ENCODE measurements at regions not wholly inside any gene's neighbourhood (a gene's known extent, or its start where the extent isn't known, plus 50 kb on each side); places are given as distances from the start of the nearest gene placed in this dataset.

GRCh38 chr2:19667085-19667484 is 234.7 kb downstream of the TTC32 start:
- H3K9ac ChIP-seq (ENCODE audit: extremely low read depth, low read length, poor library complexity, severe bottlenecking): no peak overlapping the region
- 91 to 95% methylated on average over 3 of the region's 3 CpGs for WGBS, 2 experiments (ENCODE audit: insufficient coverage in 1 of 2, insufficient read length in 1 of 2)
- Mint-ChIP-seq H3K27ac (no peak overlapping the region), H3K27me3 (ENCODE audit: insufficient read depth) (no peaks in the 10 kb centered on the region), H3K36me3 (ENCODE audit: low read depth) (no peaks in the 10 kb centered on the region), H3K4me3 (no peak overlapping the region), H3K9me3 (no peaks in the 10 kb centered on the region), H3K4me1 (no peaks in the 10 kb centered on the region)
- DNase-seq: no peak
- no peak overlapping the region for H3K4me3 ChIP-seq (ENCODE audit: low read length)
- no peaks in the 10 kb centered on the region for H3K36me3 ChIP-seq (ENCODE audit: control insufficient read depth, insufficient read depth, low read length)
- no peaks in the 10 kb centered on the region for H3K9me3 ChIP-seq (ENCODE audit: control insufficient read depth, low read length)
- H3K4me1 ChIP-seq (ENCODE audit: control insufficient read depth, insufficient read depth, low read length): no peaks in the 10 kb centered on the region
- no peak overlapping the region for H3K27ac ChIP-seq (ENCODE audit: low read depth, low read length)
- peak; percentile 59 for TF ChIP-seq CTCF (conservative IDR thresholded peaks at IDR 0.05)
- H3K27me3 ChIP-seq (ENCODE audit: control insufficient read depth, insufficient read depth, low read length, poor library complexity, severe bottlenecking): no peaks in the 10 kb centered on the region

- H3K27me3 ChIP-seq (ENCODE audit: control insufficient read depth, insufficient read depth, low read length, poor library complexity, severe bottlenecking): no peaks in the 10 kb centered on the region
- Mint-ChIP-seq H3K36me3 (ENCODE audit: low read depth) (no peaks in the 10 kb centered on the region), H3K27me3 (ENCODE audit: insufficient read depth) (no peaks in the 10 kb centered on the region), H3K4me1 (no peaks in the 10 kb centered on the region), H3K4me3 (no peak overlapping the region), H3K9me3 (no peaks in the 10 kb centered on the region), H3K27ac (no peak overlapping the region)
- DNase-seq: peak; percentile 20
- TF ChIP-seq CTCF (conservative IDR thresholded peaks at IDR 0.05): no peak
- H3K9me3 ChIP-seq (ENCODE audit: control insufficient read depth, low read length): no peaks in the 10 kb centered on the region
- H3K36me3 ChIP-seq (ENCODE audit: control insufficient read depth, insufficient read depth, low read length): no peaks in the 10 kb centered on the region
- 81 to 83% methylated on average over 3 to 4 of the region's 4 CpGs for WGBS, 2 experiments (ENCODE audit: insufficient coverage in 1 of 2, insufficient read length in 1 of 2)
- no peak overlapping the region for H3K9ac ChIP-seq (ENCODE audit: extremely low read depth, low read length, poor library complexity, severe bottlenecking)
- no peak overlapping the region for H3K4me3 ChIP-seq (ENCODE audit: low read length)
- no peak overlapping the region for H3K27ac ChIP-seq (ENCODE audit: low read depth, low read length)
- H3K4me1 ChIP-seq (ENCODE audit: control insufficient read depth, insufficient read depth, low read length): no peaks in the 10 kb centered on the region
These were observed 237.1 kb downstream of the TTC32 start for GRCh38 chr2:19664646-19665045.

GRCh38 chr2:19659024-19659792 is 242.6 kb downstream of the TTC32 start:
- 80 to 95% methylated on average over 3 of the region's 3 CpGs for WGBS, 2 experiments (ENCODE audit: insufficient coverage in 1 of 2, insufficient read length in 1 of 2)
- Histone ChIP-seq H3K4me3 (ENCODE audit: low read length) (no peak overlapping the region), H3K9ac (ENCODE audit: extremely low read depth, low read length, poor library complexity, severe bottlenecking) (no peak overlapping the region), H3K27ac (ENCODE audit: low read depth, low read length) (no peak overlapping the region), H3K9me3 (ENCODE audit: control insufficient read depth, low read length) (no peaks in the 10 kb centered on the region), H3K4me1 (ENCODE audit: control insufficient read depth, insufficient read depth, low read length) (no peaks in the 10 kb centered on the region), H3K36me3 (ENCODE audit: control insufficient read depth, insufficient read depth, low read length) (no peaks in the 10 kb centered on the region), H3K27me3 (ENCODE audit: control insufficient read depth, insufficient read depth, low read length, poor library complexity, severe bottlenecking) (no peaks in the 10 kb centered on the region)
- Mint-ChIP-seq H3K4me1 (no peaks in the 10 kb centered on the region), H3K36me3 (ENCODE audit: low read depth) (no peaks in the 10 kb centered on the region), H3K9me3 (no peaks in the 10 kb centered on the region), H3K27ac (no peak overlapping the region), H3K4me3 (no peak overlapping the region), H3K27me3 (ENCODE audit: insufficient read depth) (no peaks in the 10 kb centered on the region)
- DNase-seq: peak; percentile 26
- TF ChIP-seq CTCF (conservative IDR thresholded peaks at IDR 0.05): no peak
